ENCODE measurements at regions not wholly inside any gene's neighbourhood (a gene's known extent, or its start where the extent isn't known, plus 50 kb on each side); places are given as distances from the start of the nearest gene placed in this dataset.

DNA sequence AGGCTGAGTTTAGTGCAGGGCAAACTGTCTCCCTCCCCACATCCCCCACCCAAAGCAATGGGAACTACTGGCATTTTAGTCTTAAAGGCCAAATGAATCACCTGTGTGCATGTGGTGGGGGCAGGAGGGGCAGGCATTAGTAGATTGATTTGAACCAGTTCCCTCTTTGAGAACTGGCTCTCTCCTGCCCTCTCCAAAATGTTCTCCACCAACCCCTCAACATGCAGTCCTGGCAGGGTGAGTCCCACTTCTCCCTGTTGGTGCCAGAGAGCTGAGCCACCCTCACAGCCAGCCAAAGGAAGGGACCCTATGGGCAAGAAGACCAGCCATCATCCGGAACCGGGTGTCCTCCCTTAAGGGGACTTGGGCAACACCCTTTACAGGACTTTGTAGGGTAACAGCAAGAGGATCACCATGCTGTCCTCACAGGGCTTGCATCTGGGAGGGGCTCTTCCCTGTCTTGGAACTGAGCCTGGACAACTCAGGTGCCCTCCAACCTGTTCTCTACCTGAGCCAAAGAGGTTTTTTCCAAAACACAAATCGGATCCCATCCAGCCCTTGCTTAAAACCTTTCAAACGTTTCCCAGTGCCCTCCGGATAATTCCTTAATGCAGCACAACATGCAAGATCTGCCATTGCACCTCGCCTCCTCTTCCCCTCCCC is 80.6 kb downstream of the MRPL14 start:
- TF ChIP-seq TARDBP (IDR thresholded peaks at IDR 0.05) (no peak), SUZ12 (IDR thresholded peaks at IDR 0.05) (no peak), SP1 (IDR thresholded peaks at IDR 0.05) (no peak), ELF4 (IDR thresholded peaks at IDR 0.05) (no peak), L3MBTL2 (conservative IDR thresholded peaks at IDR 0.05) (no peak), FOXK2 (IDR thresholded peaks at IDR 0.05) (no peak)
